ENCODE measurements at regions not wholly inside any gene's neighbourhood (a gene's known extent, or its start where the extent isn't known, plus 50 kb on each side); places are given as distances from the start of the nearest gene placed in this dataset.

DNA sequence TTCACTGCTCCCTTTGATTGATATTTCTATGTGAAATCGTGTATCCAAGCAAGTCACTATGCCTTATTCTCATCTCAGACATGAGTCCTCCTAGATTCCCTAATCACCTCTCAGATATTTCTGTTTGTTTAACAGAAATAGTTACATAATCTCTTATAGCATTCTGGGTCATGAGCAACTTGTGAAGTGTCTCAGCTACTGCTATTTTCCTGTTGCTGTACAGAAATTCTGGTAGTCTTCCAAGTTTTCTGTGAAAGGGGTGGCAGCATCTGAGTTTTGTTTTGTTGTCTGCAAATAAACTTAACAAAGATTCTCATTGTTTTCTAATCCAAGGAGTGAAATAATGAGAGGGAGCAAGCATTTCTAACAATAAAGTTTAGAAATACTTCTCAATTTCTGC, 256.9 kb upstream of the ST8SIA4 start:
- TF ChIP-seq, protein P1, sequence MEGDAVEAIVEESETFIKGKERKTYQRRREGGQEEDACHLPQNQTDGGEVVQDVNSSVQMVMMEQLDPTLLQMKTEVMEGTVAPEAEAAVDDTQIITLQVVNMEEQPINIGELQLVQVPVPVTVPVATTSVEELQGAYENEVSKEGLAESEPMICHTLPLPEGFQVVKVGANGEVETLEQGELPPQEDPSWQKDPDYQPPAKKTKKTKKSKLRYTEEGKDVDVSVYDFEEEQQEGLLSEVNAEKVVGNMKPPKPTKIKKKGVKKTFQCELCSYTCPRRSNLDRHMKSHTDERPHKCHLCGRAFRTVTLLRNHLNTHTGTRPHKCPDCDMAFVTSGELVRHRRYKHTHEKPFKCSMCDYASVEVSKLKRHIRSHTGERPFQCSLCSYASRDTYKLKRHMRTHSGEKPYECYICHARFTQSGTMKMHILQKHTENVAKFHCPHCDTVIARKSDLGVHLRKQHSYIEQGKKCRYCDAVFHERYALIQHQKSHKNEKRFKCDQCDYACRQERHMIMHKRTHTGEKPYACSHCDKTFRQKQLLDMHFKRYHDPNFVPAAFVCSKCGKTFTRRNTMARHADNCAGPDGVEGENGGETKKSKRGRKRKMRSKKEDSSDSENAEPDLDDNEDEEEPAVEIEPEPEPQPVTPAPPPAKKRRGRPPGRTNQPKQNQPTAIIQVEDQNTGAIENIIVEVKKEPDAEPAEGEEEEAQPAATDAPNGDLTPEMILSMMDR (IDR thresholded peaks at IDR 0.05; ENCODE audit: low read depth, low read length, poor library complexity, severe bottlenecking) = no peak
- TF ChIP-seq EZH2phosphoT487 (IDR thresholded peaks at IDR 0.05; ENCODE audit: borderline replicate concordance, low read length) = no peak

All from DOHH2 (cell line).